ENCODE measurements at regions not wholly inside any gene's neighbourhood (a gene's known extent, or its start where the extent isn't known, plus 50 kb on each side); places are given as distances from the start of the nearest gene placed in this dataset.

GRCh38 chr3:154720921-154721320 lies 290.9 kb upstream of the GPR149 start:
- no peak for TF ChIP-seq CTCF (IDR thresholded peaks at IDR 0.05; ENCODE audit: poor library complexity, severe bottlenecking)
- no peak for TF ChIP-seq EZH2 (IDR thresholded peaks at IDR 0.05; ENCODE audit: borderline replicate concordance, insufficient read depth, low read length, poor library complexity, severe bottlenecking)
- TF ChIP-seq RAD21 (conservative IDR thresholded peaks at IDR 0.05): no peak
- TF ChIP-seq POLR2AphosphoS5 (IDR thresholded peaks at IDR 0.05): no peak
- no peak for TF ChIP-seq SMC3 (conservative IDR thresholded peaks at IDR 0.05; ENCODE audit: poor library complexity)

Data from neural cell (in vitro differentiated cells).